HG03354 (cell line): ENCODE measurements at regions not wholly inside any gene's neighbourhood (a gene's known extent, or its start where the extent isn't known, plus 50 kb on each side); places are given as distances from the start of the nearest gene placed in this dataset.

Source experiments
- ATAC-seq: cut with Tn5 transposase; IDR thresholded peaks from one replicate; pipeline ENCODE4 v1.9.1; 2021; ENCODE audit warnings: mild to moderate bottlenecking; ENCODE audit not compliant: unreplicated experiment, poor library complexity, severe bottlenecking

DNA sequence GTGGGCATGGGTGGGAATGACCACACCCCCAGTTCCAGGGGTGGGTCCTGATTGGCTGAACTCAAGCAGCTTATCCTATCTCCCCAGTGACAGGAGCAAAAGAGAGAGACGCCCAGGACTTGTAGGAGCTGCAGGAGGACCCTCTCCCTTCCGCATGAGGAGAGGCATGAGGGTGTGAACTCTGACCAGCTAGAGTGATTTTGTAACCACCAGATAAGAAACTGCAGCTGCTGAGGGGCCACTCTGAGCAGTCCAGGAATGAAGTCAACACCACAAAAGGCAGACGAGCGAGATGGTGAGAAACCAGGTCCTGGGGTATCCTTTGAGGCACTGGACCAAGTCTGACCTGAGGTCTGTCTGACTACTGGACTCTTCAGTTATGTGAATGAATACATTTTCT lies 521.9 kb downstream of the BNC2 start:
- no peak for ATAC-seq

DNA sequence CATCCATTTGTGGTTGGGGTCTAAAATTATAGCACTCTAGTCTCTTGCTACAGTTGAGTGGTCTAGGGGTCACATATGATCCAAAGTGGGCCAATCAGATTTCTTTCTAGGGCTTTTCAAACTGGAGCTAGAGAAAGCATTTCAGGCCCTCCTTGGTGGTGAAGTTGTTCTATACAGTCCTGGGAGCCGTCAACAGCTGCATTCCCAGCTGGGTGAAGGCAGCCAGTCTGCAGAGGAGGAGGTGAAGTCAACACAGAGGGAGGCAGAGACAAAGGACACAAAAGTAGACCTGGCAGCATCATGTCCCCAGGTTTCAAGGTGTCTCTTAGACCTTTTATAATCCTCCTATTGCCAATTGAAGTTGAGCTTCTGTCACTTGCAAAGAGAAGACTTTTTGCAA lies 518.2 kb downstream of the BNC2 start:
- no peak for ATAC-seq

DNA sequence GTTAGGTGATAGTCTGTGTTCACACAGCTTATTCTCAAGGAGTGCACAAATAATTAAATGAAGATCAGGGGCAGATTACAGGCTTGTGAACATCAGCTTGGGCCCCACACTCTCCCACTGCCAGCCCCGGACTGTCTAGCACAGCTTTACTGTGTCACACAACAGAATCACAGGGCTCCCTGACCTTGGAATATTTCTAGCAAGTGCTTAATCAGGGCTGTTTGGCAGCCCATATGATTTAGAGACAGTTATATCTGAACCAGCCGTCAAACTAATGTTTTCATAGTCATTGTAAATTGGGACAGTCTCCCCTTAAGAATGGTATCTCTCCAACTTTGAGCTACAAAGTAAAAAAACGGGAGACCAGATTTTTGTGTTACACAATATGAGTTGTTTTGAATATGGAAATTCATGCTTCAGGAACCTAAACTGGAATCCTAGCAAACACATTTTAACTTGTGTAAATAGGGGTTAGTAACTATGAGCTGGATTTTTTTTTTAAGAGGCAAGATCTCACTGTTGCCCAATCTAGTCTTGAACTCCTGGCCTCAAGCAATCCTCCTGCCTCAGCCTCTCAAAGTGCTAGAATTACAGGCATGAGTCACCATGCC lies 517.6 kb downstream of the BNC2 start:
- no peak for ATAC-seq

DNA sequence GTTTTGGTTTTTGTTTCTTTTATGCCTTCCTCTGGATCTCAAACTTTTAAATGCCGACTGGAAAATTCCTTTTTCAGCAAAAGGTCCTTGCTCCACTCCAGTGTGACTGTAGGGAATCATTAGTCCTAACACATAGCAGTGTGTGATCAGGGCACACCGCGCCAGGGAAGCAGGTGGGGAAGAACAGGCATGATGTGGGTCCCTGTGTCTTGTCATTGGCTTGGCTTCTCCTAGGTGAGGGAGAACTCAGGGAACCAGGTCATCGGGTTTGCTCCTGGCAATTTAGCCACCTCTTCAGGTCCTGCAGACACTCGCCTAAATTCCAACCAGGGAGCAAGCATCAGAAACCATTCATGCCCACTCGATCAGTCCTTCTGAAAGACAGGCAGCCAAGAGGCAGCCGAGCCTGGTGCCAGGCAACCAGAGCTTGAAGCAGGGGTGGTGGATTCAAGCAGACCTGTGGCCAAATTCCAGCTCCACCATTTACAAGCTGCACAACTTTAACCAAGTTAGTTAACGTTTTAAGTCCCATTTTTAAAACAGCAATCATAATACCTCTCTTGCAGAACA lies 514.2 kb downstream of the BNC2 start:
- ATAC-seq = no peak

DNA sequence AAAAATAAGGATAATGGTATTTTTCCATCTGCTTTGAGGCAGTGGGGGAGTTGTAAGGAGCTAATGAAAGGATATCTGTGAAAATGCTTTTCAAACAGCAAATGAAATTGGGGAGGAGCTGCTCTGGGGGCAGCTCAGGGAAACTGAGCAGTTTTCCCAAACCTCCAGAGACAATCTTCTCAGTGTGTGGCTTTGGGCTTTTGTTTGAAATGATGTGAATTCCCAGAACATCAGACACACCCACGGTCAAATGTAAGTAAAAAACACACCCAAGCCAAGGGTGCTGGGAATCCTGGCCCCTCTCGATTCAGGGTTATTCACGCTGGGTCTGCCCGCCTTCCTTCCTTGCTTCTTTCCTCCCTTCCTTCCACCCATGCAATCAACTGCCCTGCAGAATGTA lies 512.6 kb downstream of the BNC2 start:
- no peak for ATAC-seq

DNA sequence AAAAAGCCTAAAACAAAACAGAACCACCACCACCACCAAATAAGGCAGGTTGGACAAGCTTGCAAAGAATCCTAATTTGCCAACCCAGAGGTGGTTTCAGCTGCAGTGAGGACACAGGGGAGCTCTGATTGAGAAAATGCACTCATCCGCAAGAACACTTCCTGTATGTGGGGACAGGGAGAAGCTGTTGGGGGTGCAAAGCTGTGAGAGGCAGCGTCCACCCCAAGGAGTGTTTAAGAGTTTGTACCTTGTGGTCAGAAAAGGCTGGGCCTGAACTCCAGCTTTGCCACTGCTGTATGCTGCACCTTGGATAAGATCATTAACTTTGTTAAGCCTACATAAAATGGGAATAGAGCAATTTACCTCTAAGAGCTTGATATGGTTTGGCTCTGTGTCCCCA lies 511.7 kb downstream of the BNC2 start:
- ATAC-seq = no peak
